IMR-90 (cell line): ENCODE measurements at regions not wholly inside any gene's neighbourhood (a gene's known extent, or its start where the extent isn't known, plus 50 kb on each side); places are given as distances from the start of the nearest gene placed in this dataset.

Experiments
- MAFK ChIP-seq: IDR thresholded peaks from 2 replicates; pipeline ENCODE4 v1.6.1; 2012; ENCODE audit warnings: low read depth, low read length, improper control_type of control experiment
- RCOR1 ChIP-seq: IDR thresholded peaks from 2 replicates; pipeline ENCODE4 v1.6.1; 2012; ENCODE audit warnings: mild to moderate bottlenecking, low read length, improper control_type of control experiment; ENCODE audit not compliant: insufficient replicate concordance
- SMC3 ChIP-seq: fragments of 150-350 bp; IDR thresholded peaks from 2 replicates; pipeline ENCODE4 v1.6.1; 2016; ENCODE audit warnings: low read depth, mild to moderate bottlenecking, antibody characterized with exemption, low read length, moderate library complexity
- TF ChIP-seq, protein P1 (sequence below): fragments of 150-350 bp; IDR thresholded peaks from 2 replicates; pipeline ENCODE4 v1.6.1; 2017; ENCODE audit warnings: mild to moderate bottlenecking, antibody characterized with exemption, low read length, low read depth
- TF ChIP-seq, protein P2 (sequence below): conservative IDR thresholded peaks from 2 replicates; pipeline ENCODE4 v1.5.1; 2012; ENCODE audit warnings: mild to moderate bottlenecking, low read depth, low read length, improper control_type of control experiment
- TF ChIP-seq, protein P3 (sequence below): fragments of 150-350 bp; IDR thresholded peaks from 2 replicates; pipeline ENCODE4 v1.6.1; 2016; ENCODE audit warnings: low read depth, mild to moderate bottlenecking, low read length, moderate library complexity, borderline replicate concordance

DNA sequence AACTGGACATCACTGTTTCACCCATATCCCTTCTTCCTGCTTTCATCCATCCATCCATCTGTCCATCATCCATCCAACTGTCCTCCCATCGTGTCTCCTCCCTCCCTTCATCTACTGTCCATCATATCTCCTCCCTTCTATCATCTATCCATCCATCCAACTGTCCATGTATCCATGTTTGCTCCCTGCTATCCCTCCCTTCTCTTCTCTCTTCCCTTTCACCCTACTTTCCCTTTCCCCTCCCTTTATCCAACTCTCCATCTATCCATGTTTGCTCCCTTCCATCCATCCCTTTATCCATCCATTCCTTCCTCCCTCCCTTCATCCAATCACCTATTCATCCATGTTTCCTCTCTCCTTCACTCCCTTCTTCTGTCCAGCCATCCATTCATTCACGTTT, 92.6 kb upstream of the CTBP2 start:
- no peak for TF ChIP-seq SMC3
- TF ChIP-seq MAFK, result no peak
- TF ChIP-seq, protein P1, sequence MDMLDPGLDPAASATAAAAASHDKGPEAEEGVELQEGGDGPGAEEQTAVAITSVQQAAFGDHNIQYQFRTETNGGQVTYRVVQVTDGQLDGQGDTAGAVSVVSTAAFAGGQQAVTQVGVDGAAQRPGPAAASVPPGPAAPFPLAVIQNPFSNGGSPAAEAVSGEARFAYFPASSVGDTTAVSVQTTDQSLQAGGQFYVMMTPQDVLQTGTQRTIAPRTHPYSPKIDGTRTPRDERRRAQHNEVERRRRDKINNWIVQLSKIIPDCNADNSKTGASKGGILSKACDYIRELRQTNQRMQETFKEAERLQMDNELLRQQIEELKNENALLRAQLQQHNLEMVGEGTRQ, result no peak
- TF ChIP-seq, protein P2, sequence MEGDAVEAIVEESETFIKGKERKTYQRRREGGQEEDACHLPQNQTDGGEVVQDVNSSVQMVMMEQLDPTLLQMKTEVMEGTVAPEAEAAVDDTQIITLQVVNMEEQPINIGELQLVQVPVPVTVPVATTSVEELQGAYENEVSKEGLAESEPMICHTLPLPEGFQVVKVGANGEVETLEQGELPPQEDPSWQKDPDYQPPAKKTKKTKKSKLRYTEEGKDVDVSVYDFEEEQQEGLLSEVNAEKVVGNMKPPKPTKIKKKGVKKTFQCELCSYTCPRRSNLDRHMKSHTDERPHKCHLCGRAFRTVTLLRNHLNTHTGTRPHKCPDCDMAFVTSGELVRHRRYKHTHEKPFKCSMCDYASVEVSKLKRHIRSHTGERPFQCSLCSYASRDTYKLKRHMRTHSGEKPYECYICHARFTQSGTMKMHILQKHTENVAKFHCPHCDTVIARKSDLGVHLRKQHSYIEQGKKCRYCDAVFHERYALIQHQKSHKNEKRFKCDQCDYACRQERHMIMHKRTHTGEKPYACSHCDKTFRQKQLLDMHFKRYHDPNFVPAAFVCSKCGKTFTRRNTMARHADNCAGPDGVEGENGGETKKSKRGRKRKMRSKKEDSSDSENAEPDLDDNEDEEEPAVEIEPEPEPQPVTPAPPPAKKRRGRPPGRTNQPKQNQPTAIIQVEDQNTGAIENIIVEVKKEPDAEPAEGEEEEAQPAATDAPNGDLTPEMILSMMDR, result no peak
- TF ChIP-seq, protein P3, sequence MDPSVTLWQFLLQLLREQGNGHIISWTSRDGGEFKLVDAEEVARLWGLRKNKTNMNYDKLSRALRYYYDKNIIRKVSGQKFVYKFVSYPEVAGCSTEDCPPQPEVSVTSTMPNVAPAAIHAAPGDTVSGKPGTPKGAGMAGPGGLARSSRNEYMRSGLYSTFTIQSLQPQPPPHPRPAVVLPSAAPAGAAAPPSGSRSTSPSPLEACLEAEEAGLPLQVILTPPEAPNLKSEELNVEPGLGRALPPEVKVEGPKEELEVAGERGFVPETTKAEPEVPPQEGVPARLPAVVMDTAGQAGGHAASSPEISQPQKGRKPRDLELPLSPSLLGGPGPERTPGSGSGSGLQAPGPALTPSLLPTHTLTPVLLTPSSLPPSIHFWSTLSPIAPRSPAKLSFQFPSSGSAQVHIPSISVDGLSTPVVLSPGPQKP, result no peak
- TF ChIP-seq RCOR1, result no peak
